ENCODE measurements at regions not wholly inside any gene's neighbourhood (a gene's known extent, or its start where the extent isn't known, plus 50 kb on each side); places are given as distances from the start of the nearest gene placed in this dataset.

DNA sequence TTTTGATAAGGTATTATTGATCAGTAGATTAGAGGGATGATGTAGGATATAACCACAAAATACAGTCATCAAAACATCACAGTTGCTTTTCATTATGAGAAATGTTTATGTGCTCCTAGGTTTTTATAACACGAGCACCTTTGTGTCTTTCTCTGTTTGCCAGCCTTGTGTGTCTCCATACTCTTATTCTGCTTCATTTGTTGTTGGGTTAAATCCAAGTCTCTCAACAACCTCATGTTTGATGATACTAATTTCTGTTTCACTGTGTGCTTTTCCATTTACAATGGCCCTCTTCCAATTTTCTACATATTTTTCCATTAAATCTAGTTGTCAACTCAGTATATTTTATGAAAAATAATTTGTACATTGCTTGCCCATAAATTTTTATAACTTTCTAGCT lies 107.7 kb upstream of the POU2AF2 start:
- peak; percentile 46 for DNase-seq

DNA sequence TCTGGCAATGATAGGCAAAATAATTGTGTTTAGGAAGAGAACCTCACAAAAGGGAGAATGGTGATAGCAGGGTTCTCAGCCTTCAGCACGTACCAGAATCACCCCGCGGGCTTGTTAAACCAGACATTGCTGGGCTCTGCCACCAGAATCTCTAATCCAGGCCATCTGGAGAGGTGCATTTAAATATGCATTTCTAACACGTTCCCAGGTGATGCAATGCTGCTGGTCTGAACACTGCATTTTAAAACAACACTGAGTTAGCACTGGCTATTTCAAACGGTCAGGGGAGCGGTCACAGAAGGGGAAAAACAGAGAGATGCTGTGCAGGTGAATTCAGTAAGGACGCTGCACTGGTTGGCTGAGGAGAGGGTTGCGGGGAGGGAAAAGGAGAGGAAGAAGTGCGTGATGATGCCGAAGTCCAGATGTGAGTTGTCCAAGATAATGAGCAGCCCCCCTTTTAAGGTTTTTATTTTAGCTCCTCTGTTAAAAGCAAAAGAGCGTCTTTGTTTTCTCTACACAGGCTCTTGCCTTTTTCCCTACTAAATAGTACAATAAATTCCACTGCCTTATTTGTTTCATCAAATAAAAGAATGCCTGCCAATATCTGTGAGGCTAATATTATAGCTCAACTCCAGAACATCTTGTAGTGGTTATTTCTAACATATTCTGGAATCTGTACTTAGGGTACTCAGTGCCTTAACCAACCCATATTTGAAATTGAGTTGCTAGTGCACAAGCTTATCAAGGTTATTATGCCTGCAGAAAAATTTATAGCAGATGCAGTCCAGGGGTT lies 109.6 kb upstream of the POU2AF2 start:
- DNase-seq = no peak

DNA sequence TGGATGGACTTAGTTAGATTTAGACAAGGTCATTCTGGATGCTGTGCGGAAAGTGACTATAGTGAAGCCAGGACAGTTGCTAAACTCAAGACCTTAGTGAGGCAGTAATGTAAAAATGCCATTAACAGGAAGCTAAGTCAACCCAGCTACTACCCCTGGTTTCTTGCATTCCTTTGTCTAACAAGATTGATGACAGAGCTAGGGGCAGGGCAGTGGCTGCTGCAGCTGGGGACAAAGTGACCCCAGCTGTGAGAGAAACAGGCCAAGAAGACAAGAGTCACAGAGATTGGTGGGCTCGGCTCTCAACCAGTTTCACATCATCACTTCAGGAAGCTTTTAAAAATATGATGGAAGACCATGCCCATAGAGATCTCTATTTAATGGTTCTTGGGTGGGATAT lies 110.4 kb upstream of the POU2AF2 start:
- DNase-seq = no peak

DNA sequence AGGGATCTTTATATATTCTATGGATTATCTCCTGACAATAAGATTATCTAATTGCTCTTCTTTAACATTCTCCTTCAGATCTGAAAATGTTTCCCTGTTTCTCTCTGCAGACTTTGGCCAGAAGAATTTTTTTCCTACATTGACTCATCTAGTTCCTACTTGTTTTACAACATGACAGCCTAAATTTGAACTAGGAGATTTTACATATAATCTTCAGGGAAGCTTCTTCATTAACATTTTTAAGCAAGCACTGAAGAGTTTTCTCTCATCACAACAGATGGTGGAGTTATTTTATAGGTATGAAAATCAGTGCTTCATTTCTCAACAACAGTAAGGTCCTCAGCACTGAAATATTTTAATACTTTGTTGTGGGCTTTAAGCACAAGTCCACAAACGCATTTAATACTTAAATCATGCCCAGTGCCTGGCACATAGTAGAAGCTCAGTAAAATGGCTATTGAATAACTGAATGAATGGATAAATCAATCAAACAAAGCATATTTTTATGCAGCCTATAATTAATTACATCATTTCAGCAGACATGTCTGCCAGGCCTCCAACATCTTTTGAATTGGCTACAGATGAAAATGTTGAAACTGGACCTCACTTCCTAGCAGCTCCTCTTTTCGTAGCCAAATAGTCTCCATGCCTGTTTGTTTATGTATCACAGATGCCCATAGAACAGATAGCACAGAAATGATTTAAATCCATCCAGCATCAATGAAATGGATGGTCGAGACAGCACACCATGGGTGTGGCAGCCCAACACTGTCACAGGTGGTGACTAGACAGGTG lies 117.3 kb upstream of the POU2AF2 start:
- no peak for DNase-seq

DNA sequence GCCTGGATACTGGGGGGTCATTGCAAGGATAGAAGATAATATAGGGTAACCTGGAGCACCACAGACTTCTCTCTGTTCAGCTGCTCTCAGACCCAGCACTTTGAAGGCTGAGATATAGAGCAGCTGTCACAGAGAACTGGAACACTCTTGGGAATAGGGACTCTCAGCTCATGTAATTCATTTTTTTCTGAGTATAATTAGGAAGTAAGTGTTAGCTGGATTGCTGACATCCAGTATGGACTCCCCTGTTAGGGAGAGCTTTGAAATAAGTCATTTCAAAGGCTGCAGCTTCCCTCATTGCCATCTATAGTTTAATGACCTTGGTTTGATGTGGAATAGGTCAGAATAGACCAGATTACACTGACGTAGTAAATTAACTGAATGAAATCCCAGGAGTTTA lies 120.8 kb upstream of the POU2AF2 start:
- no peak for DNase-seq

DNA sequence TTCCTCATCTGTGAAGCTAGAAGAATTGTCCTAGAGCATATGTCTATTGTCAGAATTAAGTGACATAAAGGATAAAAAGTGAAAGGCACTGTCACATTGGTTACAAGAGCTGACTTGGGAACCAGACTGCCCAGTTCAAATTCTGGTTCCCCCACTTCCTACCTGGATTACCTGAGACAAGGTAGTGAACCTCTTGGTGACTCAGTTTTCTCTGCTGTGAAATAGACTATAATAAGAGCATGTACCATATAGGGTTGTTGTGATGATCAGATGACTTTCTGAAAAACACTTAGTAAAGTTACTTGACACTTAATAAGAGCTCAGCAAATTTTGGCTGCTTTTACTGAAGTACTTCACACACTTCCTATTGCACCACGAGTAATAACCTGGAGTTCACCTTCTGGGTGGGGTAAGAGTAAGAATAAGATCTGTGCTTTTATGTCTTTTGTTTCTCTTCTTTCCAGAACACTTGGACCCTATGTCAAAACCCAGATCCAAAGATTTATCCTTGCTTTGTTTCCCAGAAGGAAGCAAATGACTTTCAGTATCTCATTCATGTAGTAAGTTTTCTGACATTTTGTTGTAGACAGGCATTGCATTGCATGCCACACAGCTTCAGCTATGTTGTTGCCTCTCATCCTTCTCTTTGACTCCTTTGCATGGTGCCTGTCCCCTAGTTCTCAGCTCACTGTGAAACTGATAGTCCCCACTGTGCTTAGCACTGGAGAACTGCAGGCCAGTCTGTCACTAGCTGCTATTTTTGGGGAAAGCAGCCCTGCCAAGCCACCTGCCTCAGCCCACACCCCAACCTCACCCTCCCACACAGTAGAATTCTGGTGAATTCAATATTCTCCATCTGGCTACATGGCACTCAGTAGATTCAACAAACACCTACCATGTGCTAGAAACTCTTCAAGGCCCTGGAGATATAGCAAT lies 121.8 kb upstream of the POU2AF2 start:
- DNase-seq = no peak

DNA sequence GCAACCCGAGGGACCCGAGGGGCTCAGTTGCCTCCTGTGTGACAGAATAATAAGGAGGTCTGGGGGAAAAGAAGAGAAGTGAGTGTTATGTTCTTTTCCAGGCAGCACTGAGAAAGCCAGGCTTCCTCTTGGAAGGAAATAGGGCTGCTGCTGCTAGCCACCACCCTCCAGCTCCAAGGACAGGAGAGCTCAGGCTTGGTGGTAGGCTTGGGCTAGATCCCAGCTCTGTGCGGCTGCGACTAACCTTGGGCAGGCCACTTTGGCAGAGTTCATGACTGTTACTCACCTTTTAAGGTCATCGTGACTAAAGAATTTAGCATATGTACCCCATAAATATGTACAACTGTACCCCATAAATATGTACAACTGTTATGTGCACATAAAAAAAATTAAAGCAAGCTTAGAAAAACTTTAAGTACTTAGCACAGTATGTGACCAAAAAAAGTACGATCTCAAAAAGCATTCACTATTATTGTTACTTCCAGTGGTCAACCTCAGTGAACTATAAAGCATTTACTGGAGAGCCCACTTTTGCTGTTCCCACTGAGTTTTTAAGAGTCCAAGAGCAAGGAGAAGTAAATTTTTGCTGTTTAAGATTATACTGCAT lies 124.7 kb upstream of the POU2AF2 start:
- no peak for DNase-seq

DNA sequence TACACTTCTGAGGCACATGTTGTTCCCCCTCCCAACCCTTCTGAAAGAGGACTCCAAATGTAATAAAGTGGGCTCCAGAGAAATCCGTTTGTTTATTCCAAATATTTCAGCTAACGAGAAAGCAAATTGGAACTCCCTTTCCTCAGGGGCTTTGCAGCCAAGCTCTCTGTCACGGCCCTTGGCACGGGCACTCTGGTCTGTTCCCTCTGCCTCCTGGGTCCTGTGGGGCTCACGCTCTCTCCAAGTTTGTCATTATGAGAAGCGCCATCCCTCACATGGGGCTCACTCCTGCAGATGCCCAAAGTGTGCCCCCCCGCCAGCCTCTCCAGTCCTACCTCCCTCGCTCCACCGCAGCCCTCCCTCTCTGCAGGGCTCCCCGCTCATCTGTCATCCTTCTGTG lies 125.4 kb upstream of the POU2AF2 start:
- no peak for DNase-seq

DNA sequence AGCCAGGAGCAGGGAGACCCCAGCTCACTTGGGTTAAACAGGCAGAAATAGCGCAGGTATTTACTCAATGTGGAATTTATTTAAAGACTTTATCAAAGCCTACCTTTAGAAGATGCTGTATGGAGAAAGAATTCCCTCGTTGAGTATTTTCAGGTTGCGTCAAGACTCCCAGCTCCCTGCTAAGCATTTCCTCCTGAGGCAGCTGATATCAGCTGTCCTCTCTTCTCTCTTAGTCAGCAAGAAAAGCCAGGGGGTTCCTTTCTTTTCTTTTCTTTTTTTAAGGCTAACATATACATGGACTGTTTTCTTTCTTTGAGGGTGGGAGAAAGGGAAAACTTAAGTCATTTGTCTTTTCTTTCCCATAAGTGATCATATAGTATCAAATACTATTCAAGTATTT lies 125.8 kb upstream of the POU2AF2 start:
- DNase-seq = no peak

DNA sequence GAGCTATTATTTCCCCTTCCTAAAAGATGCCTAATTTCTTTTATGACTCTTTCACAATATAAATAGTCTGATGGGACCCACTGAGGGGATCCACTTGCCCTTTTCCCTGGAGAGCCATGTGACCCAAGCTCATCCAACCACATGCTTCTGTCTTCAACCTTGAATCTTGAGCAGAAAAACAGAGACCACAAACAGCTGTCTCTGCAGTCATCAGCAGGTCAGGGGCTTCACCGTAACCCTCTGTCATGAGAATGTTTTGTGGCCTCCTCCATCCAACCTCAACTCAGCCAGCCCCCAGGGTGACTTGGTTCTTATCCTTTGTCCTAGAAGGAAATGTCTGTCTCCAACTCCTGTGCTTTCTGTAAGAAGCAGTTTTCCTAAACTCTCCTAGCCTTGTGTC lies 129.6 kb upstream of the POU2AF2 start:
- DNase-seq = no peak

DNA sequence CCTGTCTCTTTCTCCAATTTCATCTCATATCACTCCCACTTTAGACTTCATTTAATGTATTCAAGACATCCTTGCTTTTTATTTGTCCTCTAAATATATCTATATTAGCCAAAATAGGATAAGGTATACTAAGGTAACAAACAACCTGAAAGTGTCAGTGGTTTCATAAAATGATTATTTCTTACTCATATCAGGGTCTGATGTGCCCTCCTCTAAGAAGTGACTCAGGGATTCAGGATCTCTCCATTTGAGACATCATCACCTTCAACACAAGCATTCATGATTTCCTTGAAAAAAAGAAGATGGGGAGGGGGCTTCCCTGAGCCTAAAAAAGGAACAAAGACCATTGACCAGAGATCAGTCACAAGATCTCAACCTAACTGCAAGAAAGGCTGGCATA lies 131.4 kb upstream of the POU2AF2 start:
- no peak for DNase-seq

DNA sequence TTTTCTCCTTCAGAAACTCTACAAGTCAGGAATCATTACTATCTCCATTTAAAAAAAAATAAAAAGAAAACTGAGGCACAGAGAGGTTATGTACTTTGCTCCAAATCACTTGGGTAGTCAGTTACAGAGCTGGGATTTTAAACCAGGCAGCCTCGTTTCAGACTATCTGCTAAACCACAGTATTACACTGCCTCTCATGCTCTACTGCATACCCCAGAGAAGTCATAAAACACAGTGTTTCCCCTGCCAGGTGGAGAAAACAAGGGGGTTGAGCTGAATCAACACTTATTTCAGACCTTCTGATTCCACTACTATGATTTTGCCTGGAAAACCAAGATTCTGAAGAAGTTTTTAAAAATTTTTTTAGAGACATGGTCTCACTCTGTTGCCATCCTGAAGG lies 132.9 kb upstream of the POU2AF2 start:
- no peak for DNase-seq

DNA sequence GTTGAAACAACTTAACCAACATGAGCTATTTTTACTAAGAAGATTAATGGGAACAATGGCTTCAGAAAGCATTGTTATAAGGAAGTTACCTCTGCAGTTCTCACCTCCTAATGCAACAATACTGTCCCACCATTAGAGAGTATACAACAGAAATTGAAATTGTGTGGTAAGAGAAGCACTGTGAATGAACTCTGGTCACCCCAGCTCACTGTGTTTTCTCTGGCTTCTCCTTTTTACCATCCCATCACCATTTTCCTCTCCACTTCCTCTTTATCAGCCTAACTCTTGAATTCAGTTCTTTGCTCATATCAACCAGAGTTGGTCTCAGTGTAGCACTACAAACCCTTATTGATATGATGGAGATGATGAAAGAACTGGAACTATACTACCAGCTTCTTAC lies 138.0 kb upstream of the POU2AF2 start:
- DNase-seq = no peak

DNA sequence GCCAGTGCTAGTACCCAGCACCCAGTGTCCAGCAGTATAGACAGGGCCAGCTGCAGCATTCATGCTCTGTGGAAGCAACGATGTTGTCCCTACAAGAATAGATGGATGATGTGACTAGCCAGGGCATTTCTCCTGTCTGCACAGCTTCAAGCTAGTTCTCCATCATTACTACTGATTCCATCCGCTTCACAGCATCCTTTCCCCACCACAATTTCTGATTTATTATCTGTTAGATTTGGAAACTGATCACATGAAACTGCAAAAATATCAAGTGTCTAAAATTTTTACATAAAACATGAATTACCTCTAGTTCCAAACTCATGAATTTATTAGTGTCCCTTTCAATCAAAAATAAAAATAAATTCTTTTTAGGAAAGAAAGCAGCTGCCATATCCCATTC lies 138.9 kb upstream of the POU2AF2 start:
- no peak for DNase-seq

DNA sequence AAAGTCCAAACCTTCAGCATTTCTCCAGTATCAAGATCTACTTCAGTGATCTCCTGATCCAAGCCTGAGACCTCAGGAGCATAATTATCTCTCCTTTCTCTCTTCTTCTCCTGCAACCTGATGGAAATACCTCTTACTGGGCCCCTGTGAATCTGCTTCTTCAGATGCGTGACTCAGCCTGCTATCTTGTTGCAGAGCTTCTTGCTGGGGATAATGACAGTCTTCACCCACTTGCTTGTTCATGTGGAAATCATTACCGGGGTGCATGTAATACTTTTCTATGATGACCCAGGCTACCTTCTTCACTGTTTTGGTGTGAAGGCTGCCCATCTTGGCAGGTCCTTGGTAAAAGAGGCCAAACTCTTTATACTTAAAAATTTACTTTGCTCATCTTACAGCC lies 140.0 kb upstream of the POU2AF2 start:
- no peak for DNase-seq

DNA sequence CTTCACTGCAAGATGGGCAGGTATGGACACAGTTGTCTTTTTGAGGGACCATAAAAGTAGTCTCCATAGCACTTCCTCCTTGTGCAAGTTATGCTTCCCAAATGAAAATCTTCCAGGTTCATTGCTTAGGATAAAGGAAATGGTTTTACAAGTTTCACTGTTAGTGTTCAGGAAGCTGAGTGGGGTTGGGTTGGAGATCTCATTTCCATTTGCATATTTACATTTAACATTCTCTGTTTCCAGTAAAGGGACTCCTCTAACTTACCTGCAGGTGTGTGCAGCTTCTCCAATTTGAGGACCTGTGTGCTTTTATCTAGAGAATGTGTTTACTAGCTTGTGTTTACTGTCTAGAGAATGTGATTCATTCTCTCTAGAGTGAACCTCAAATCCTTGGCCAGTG lies 141.3 kb upstream of the POU2AF2 start:
- no peak for DNase-seq

DNA sequence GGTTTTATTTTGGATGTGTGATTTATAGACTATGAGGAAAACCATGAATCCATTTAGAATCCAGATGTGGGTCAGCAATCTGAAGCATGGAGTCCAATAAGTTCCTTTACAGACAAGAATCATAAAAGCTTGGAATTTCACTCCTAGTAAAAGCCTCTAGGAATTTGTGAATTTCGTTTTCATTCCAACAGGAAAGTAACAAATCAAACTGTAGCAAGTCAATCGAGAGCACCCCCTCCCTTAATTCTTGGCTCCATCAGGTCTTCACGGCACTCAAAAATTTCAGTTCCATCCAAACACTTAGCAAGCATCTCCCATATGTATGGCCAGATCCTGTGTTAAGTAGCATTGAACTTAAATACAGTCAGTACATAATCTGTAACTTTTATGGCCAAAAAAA lies 143.6 kb upstream of the POU2AF2 start:
- DNase-seq = no peak

DNA sequence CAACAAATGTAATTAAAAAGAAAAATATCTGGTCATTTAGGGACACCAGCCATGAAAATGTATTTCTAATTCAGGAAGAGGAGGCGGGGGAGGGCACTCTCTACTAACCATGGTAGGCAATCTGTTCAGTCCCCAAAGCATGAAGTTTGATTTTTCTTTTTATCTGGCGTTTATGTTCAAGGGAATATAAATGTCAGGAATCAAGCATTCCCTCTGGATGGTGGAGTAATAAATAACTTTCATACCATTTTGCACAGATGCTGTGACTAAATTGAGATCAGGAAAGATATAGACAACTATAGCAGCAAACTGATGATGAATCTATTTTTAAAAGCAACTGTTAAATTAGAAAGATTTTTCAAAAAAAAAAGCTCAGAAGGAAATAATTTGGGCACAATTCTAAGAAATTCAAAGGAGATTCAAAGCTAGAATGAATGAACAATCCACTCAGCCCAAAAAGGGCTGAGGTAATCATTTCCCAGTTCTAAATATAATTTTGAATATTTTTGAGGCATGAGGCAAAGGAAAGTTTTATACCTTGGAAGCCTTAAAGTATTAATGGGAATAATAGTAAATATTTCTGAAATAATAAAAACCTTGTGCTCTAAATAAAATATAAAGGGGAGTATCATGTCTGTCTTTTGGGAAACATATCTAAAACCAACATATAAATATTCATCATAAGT lies 146.4 kb upstream of the POU2AF2 start:
- no peak for DNase-seq

DNA sequence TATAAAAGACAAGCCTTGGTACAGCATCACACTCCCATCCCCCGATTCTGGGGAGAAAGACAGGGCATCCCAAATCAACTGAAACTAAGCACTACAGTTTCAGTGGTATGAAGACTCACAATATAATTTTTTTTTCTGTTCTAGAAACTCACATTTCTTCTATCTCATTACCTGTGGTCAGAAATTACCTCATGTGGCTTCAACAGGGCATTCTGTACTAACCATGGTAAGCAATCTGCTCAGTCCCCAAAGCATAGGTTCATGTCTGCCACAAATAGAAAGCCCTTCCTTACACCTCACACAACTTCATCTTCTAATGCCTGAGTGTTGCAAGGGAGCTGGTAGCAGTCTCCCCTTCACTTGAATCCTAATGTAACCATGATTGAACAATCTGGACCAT lies 147.4 kb upstream of the POU2AF2 start:
- DNase-seq = no peak

DNA sequence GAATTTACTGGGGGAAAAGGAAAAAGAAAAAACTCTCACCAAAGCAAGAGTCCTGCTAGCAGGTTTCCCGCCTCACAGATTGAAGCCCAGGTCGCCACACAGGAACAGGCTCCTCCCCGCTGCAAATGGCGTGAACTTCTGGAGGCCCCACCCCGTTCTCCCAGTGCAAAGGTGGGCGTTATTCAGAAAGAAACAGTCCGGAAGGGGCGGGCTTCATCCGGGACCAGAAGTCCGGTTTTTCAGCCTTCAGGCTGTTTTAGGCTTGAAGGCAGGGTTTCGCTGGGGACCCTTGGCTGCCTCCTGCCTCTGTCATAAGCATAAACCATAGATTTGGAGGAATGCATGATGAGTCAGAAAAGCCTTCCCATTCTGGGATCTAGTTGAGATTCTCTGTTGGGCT lies 148.3 kb upstream of the POU2AF2 start:
- no peak for DNase-seq

DNA sequence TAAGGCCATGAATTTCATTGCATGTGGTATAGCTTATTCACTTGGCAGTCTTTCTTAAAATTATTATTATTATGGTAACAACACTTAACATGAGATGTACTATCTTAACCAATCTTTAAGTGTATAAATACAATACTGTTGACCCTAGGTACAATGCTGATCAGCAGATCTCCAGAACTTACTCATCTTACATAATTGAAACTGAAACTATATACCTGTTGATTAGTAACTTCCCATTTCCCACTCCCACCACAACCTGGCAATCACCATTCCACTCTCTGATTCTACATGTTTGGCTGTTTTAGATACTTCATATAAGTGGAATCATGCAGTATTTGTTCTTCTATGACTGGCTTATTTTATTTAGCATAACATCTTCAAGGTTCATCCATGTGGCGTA lies 150.2 kb upstream of the POU2AF2 start:
- no peak for DNase-seq

DNA sequence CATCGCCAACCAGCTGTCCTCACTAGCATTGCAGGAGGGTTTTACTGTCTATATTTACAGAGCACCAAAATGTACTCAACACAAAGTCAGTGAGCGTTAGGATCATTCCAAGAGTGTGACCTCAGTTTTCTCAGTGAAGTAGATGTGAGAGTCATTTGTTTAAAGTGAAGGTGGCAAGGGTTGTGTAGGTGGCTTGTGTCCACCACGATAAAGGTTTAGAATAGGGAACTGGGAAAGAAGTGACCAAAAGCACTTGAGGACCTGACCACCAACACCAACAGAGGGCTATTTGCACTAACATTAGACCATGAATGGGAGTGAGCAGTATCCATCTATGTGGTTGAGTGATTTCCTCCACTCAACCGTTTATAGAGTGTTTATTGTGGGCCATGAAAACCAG lies 152.5 kb upstream of the POU2AF2 start:
- DNase-seq = no peak
